ENCODE measurements at regions not wholly inside any gene's neighbourhood (a gene's known extent, or its start where the extent isn't known, plus 50 kb on each side); places are given as distances from the start of the nearest gene placed in this dataset.

DNA sequence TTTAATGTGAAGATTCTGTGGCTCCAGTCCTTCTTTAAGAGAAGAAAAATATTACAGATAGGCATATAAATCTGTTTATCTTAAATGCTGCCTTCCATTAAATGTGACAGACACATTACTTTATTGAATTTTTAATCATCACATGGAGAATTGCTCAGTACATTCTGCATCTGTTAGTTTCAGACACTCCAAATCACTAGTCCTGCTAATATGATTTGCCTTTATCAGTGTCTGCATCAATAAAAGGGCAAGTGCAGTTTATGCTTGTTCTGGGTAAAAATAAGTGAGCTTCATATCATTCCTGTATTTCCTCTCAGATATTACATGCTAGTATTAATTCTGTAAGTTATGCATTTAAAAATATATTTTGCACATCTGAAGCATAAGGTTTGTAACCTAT is 666.4 kb downstream of the TECRL start:
- H3K4me3 ChIP-seq (ENCODE audit: low read depth, low read length) = no peak overlapping the region
- DNase-seq (ENCODE audit: low read depth) = no peak
- TF ChIP-seq, protein P1, sequence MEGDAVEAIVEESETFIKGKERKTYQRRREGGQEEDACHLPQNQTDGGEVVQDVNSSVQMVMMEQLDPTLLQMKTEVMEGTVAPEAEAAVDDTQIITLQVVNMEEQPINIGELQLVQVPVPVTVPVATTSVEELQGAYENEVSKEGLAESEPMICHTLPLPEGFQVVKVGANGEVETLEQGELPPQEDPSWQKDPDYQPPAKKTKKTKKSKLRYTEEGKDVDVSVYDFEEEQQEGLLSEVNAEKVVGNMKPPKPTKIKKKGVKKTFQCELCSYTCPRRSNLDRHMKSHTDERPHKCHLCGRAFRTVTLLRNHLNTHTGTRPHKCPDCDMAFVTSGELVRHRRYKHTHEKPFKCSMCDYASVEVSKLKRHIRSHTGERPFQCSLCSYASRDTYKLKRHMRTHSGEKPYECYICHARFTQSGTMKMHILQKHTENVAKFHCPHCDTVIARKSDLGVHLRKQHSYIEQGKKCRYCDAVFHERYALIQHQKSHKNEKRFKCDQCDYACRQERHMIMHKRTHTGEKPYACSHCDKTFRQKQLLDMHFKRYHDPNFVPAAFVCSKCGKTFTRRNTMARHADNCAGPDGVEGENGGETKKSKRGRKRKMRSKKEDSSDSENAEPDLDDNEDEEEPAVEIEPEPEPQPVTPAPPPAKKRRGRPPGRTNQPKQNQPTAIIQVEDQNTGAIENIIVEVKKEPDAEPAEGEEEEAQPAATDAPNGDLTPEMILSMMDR (IDR thresholded peaks at IDR 0.05; ENCODE audit: insufficient read depth, low read depth, low read length, missing control alignments) = no peak

DNA sequence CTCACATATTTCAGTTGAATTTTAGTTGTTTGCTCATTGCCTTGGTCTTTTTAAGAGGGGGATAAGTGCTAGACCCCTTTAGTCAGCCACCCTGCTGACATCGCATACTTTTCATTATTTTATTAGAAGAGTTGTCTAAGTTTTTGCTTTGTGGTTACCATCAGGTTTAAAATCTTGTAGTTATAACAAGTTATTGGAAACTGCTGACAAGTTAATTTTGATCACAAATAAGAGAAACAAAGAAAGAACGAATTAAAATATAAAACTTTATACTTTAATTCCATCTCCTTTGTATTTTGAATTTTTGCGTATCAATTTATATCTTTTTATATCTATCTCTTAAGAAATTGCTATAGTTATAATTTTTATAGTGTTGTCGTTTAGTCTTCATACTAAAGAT is 679.7 kb downstream of the TECRL start:
- TF ChIP-seq, protein P1 (IDR thresholded peaks at IDR 0.05; ENCODE audit: insufficient read depth, low read depth, low read length, missing control alignments) = no peak
- no peak for DNase-seq (ENCODE audit: low read depth)
- H3K4me3 ChIP-seq (ENCODE audit: low read depth, low read length) = no peak overlapping the region

- DNase-seq (ENCODE audit: low read depth) = no peak
Observed at GRCh38 chr4:63728480-63729177, 680.6 kb downstream of the TECRL start.

GRCh38 chr4:63717384-63717783 is 691.9 kb downstream of the TECRL start:
- DNase-seq (ENCODE audit: low read depth) = peak; percentile 4
- no peak overlapping the region for H3K4me3 ChIP-seq (ENCODE audit: low read depth, low read length)
- TF ChIP-seq, protein P1 (IDR thresholded peaks at IDR 0.05; ENCODE audit: insufficient read depth, low read depth, low read length, missing control alignments) = no peak

More at GRCh38 chr4:63728480-63729177, 680.6 kb downstream of the TECRL start:
- TF ChIP-seq, protein P1 (IDR thresholded peaks at IDR 0.05; ENCODE audit: insufficient read depth, low read depth, low read length, missing control alignments) = no peak
- H3K4me3 ChIP-seq (ENCODE audit: low read depth, low read length) = no peak overlapping the region

DNA sequence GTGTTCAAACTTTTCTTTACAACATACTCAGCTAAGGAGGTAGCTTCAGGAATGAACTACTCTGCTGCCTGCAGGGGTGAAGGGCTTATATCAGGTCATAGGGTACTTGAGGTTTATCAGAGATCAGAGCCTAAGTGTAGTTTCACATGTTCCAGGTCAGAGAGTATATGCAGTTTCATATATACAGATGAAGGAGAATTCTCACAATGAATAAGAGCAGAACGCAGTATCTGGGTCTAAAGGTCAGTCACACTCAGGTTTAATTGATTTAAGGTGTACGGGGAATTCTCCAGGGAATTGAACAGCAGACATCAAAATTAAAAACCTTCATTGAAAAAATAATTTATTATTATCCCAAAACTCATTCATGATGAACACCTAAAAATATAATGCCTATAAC is 700.6 kb downstream of the TECRL start:
- no peak overlapping the region for H3K4me3 ChIP-seq (ENCODE audit: low read depth, low read length)
- no peak for DNase-seq (ENCODE audit: low read depth)
- TF ChIP-seq, protein P1 (IDR thresholded peaks at IDR 0.05; ENCODE audit: insufficient read depth, low read depth, low read length, missing control alignments) = no peak

GRCh38 chr4:63700569-63700968 is 708.7 kb downstream of the TECRL start:
- H3K4me3 ChIP-seq (ENCODE audit: low read depth, low read length) = no peak overlapping the region
- DNase-seq (ENCODE audit: low read depth) = no peak
- TF ChIP-seq, protein P1 (IDR thresholded peaks at IDR 0.05; ENCODE audit: insufficient read depth, low read depth, low read length, missing control alignments) = no peak

DNA sequence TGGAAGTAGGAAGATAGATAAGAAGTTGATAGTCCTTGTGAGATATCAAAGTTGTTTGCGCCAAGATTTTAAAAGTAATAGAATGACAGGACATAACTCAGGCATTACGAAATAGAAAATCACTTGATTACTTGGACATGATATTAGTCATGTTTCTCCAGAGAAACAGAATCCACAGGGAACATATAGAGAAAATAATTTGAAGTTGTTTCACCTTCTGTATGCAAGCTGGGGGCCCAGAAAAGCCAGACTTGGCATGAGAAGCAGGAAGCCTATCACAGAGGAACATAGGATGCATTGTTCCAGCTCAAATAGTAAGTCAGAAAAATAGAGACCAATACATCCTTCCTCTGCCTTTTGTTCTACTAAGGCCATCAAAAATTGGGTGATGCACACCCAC is 715.9 kb downstream of the TECRL start:
- DNase-seq (ENCODE audit: low read depth) = no peak
- TF ChIP-seq, protein P1 (IDR thresholded peaks at IDR 0.05; ENCODE audit: insufficient read depth, low read depth, low read length, missing control alignments) = no peak
- H3K4me3 ChIP-seq (ENCODE audit: low read depth, low read length) = no peak overlapping the region
